Esophagus squamous epithelium (tissue), 5 donors: ENCODE measurements at regions not wholly inside any gene's neighbourhood (a gene's known extent, or its start where the extent isn't known, plus 50 kb on each side); places are given as distances from the start of the nearest gene placed in this dataset.

Experiments used
- DNase-seq: peaks from one replicate; lab custom pipeline; 2025; lab: John Stamatoyannopoulos, UW
- H3K27ac ChIP-seq, 4 donors: fragments of 200-600 bp; sonication (generic); one replicate each; pipeline ENCODE4 v1.5.1; 2016 to 2019; ENCODE audit warnings: mild to moderate bottlenecking in 1 of 4
- H3K27me3 ChIP-seq, 4 donors: fragments of 200-600 bp; sonication (generic); 1 replicate in 3 of 4; 2 replicates in 1 of 4; pipeline versions ENCODE4 v1.5.1 to v1.6.0; 2017 to 2021; ENCODE audit warnings: antibody characterized with exemption in 1 of 4
- H3K36me3 ChIP-seq, 3 donors: fragments of 200-600 bp; sonication (generic); one replicate each; pipeline ENCODE4 v1.5.1; 2016 to 2019
- H3K4me1 ChIP-seq, 3 donors: fragments of 200-600 bp; sonication (generic); one replicate each; pipeline ENCODE4 v1.5.1; 2017 to 2019
- H3K4me3 ChIP-seq, 4 donors: fragments of 200-600 bp; sonication (generic); 1 replicate in 3 of 4; 2 replicates in 1 of 4; pipeline ENCODE4 v1.5.1; 2016 to 2019; ENCODE audit warnings: mild to moderate bottlenecking in 2 of 4, moderate library complexity in 1 of 4
- H3K9me3 ChIP-seq, 3 donors: fragments of 200-600 bp; sonication (generic); one replicate each; pipeline ENCODE4 v1.5.1; 2016 to 2019
- CTCF ChIP-seq, 6 experiments: fragments of 450-650 bp in 4 of 6; fragments of 200-600 bp in 2 of 6; sonication (generic) in 2 of 6; IDR thresholded peaks; one replicate each; pipeline ENCODE4 v1.5.1; 2016 to 2019; ENCODE audit warnings: antibody characterized with exemption in 6 of 6, mild to moderate bottlenecking in 4 of 6, moderate library complexity in 4 of 6
- POLR2A ChIP-seq, 4 donors: fragments of 450-650 bp; IDR thresholded peaks; one replicate each; pipeline ENCODE4 v1.6.1; 2017; ENCODE audit warnings: antibody characterized with exemption in 4 of 4, mild to moderate bottlenecking in 4 of 4, moderate library complexity in 3 of 4
- WGBS, 2 donors: methylation state at CpG; one replicate each; pipeline ENCODE4 v1.1.5; 2018; 5-methylcytosine and 5-hydroxymethylcytosine counted together
- intact Hi-C: fragments of 100-400 bp; cut with DNase I; formaldehyde crosslinking; loops from one replicate; pipeline ENCODE4 v1.15.0; 2022
- donor health status: DM: yes; HTN: yes; CAD: no.

GRCh38 chr3:468172-468571 lies 271.6 kb downstream of the CHL1 start:
- no peak for DNase-seq
- H3K4me1 ChIP-seq: no peaks in the 10 kb centered on the region
- no peaks in the 10 kb centered on the region for H3K27me3 ChIP-seq
- no peaks in the 10 kb centered on the region for H3K36me3 ChIP-seq
- TF ChIP-seq POLR2A (IDR thresholded peaks at IDR 0.05) (no peak), CTCF (IDR thresholded peaks at IDR 0.05) (peak in 1 of 6 experiments; percentile 23)
- no peaks in the 10 kb centered on the region for H3K9me3 ChIP-seq
- 35 to 37% methylated on average over 5 of the region's 5 CpGs for WGBS, 2 donors
- no peak overlapping the region for H3K4me3 ChIP-seq
- intact Hi-C loops: no loop called here
- no peak overlapping the region for H3K27ac ChIP-seq

GRCh38 chr3:473033-473800 lies 276.7 kb downstream of the CHL1 start:
- no peaks in the 10 kb centered on the region for H3K9me3 ChIP-seq
- DNase-seq: no peak
- WGBS, 2 donors: 42 to 52% methylated on average over 5 of the region's 5 CpGs

GRCh38 chr3:474828-475227 lies 278.3 kb downstream of the CHL1 start:
- DNase-seq: no peak
- no peaks in the 10 kb centered on the region for H3K36me3 ChIP-seq
- peaks cover 0 to 7% (median 0%) of the 10 kb centered on the region in 3 donors for H3K9me3 ChIP-seq
- TF ChIP-seq CTCF (IDR thresholded peaks at IDR 0.05): no peak
- no peak for TF ChIP-seq POLR2A (IDR thresholded peaks at IDR 0.05)
- 87 to 88% methylated on average over 1 of the region's 1 CpG for WGBS, 2 donors
- intact Hi-C loops: no loop called here
- no peak overlapping the region for H3K27ac ChIP-seq
- H3K4me1 ChIP-seq: no peaks in the 10 kb centered on the region
- H3K4me3 ChIP-seq: no peak overlapping the region
- H3K27me3 ChIP-seq: no peaks in the 10 kb centered on the region

More at GRCh38 chr3:473033-473800, 276.7 kb downstream of the CHL1 start:
- TF ChIP-seq CTCF (IDR thresholded peaks at IDR 0.05) (no peak), POLR2A (IDR thresholded peaks at IDR 0.05) (no peak)
- no peaks in the 10 kb centered on the region for H3K27me3 ChIP-seq
- no peak overlapping the region for H3K27ac ChIP-seq
- intact Hi-C loops: no loop called here
- H3K36me3 ChIP-seq: no peaks in the 10 kb centered on the region
- H3K4me3 ChIP-seq: no peak overlapping the region
- no peaks in the 10 kb centered on the region for H3K4me1 ChIP-seq

GRCh38 chr3:480070-480469 lies 283.5 kb downstream of the CHL1 start:
- no peaks in the 10 kb centered on the region for H3K27me3 ChIP-seq
- no peak for DNase-seq
- intact Hi-C loops: no loop called here
- H3K27ac ChIP-seq: no peak overlapping the region
- H3K9me3 ChIP-seq: peaks cover 0 to 7% (median 0%) of the 10 kb centered on the region in 3 donors
- no peaks in the 10 kb centered on the region for H3K4me1 ChIP-seq
- H3K4me3 ChIP-seq: no peak overlapping the region
- WGBS, 2 donors: 53 to 56% methylated on average over 1 of the region's 1 CpG
- TF ChIP-seq CTCF (IDR thresholded peaks at IDR 0.05) (no peak), POLR2A (IDR thresholded peaks at IDR 0.05) (no peak)
- H3K36me3 ChIP-seq: no peaks in the 10 kb centered on the region

GRCh38 chr3:481111-481510 lies 284.5 kb downstream of the CHL1 start:
- intact Hi-C loops: no loop called here
- TF ChIP-seq POLR2A (IDR thresholded peaks at IDR 0.05) (no peak), CTCF (IDR thresholded peaks at IDR 0.05) (no peak)
- H3K4me3 ChIP-seq: no peak overlapping the region
- H3K4me1 ChIP-seq: no peaks in the 10 kb centered on the region
- H3K36me3 ChIP-seq: no peaks in the 10 kb centered on the region
- no peak for DNase-seq
- peaks cover 0 to 7% (median 0%) of the 10 kb centered on the region in 3 donors for H3K9me3 ChIP-seq
- WGBS, 2 donors: 39 to 42% methylated on average over 3 of the region's 3 CpGs
- H3K27me3 ChIP-seq: no peaks in the 10 kb centered on the region
- H3K27ac ChIP-seq: no peak overlapping the region
